AG09309 (cell line): ENCODE measurements at regions not wholly inside any gene's neighbourhood (a gene's known extent, or its start where the extent isn't known, plus 50 kb on each side); places are given as distances from the start of the nearest gene placed in this dataset.

Experiments
- DNase-seq: peaks from one replicate; pipeline ENCODE4 v3.0.0-alpha.2; 2010; ENCODE audit warnings: low read depth
- H3K4me3 ChIP-seq: 2 replicates; pipeline ENCODE4 v1.5.1; 2011; ENCODE audit warnings: mild to moderate bottlenecking, low read depth, low read length, moderate library complexity; ENCODE audit not compliant: control insufficient read depth
- TF ChIP-seq, protein P1 (sequence below): IDR thresholded peaks from 2 replicates; pipeline ENCODE4 v1.5.1; 2011; ENCODE audit warnings: mild to moderate bottlenecking, low read depth, low read length, inconsistent platforms; ENCODE audit not compliant: insufficient read depth, control insufficient read depth; ENCODE audit errors: missing control alignments

DNA sequence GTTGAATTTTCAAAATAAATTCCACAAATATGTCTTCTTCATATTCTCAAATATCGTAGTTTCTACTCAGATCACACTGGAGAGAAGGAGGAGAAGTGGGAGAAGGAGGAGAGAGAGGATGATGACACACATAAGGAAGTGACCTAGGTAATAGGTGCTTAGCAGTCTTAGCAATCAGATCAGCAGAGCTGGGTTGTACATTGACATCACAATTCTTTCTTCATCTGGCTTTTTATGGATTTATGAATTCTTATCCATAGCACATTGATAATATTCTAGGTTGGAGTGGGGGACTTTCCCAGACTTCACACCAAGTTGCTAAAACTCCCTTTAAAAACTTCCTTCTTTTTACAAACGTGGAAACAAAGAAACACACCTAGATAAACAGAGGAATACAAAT, 86.9 kb downstream of the FGF9 start:
- TF ChIP-seq, protein P1, sequence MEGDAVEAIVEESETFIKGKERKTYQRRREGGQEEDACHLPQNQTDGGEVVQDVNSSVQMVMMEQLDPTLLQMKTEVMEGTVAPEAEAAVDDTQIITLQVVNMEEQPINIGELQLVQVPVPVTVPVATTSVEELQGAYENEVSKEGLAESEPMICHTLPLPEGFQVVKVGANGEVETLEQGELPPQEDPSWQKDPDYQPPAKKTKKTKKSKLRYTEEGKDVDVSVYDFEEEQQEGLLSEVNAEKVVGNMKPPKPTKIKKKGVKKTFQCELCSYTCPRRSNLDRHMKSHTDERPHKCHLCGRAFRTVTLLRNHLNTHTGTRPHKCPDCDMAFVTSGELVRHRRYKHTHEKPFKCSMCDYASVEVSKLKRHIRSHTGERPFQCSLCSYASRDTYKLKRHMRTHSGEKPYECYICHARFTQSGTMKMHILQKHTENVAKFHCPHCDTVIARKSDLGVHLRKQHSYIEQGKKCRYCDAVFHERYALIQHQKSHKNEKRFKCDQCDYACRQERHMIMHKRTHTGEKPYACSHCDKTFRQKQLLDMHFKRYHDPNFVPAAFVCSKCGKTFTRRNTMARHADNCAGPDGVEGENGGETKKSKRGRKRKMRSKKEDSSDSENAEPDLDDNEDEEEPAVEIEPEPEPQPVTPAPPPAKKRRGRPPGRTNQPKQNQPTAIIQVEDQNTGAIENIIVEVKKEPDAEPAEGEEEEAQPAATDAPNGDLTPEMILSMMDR, result no peak
- no peak overlapping the region for H3K4me3 ChIP-seq
- DNase-seq, result no peak

GRCh38 chr13:21758441-21758840, 87.6 kb downstream of the FGF9 start:
- H3K4me3 ChIP-seq, result no peak overlapping the region
- TF ChIP-seq, protein P1, result no peak
- DNase-seq, result no peak

GRCh38 chr13:21759463-21759862, 88.6 kb downstream of the FGF9 start:
- H3K4me3 ChIP-seq, result no peak overlapping the region
- DNase-seq, result no peak
- TF ChIP-seq, protein P1, result no peak

DNA sequence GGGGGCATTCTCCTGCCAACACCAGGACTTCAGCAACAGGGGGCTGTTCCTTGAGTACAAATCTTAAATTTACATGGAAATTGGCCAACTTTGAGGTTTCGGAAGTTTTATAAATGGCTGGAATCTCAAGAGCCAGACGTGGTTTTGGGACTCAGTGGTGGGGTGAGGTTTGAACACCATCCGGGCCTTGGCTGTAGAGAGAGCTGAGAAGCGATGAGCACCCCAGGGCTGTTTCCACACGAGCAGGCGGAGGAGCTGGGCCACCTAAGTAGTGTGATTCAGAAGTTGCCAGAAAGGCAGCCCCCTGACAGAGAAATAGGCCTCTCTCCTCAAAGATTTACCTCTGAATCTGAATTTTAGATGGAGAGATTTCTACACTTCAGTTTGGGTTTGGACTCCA, 89.0 kb downstream of the FGF9 start:
- H3K4me3 ChIP-seq, result no peak overlapping the region
- TF ChIP-seq, protein P1, result no peak
- no peak for DNase-seq

- DNase-seq, result no peak
- no peak overlapping the region for H3K4me3 ChIP-seq
- TF ChIP-seq, protein P1, result no peak
Measured at GRCh38 chr13:21761770-21762169, 90.9 kb downstream of the FGF9 start.

GRCh38 chr13:21762512-21762911, 91.6 kb downstream of the FGF9 start:
- TF ChIP-seq, protein P1, result no peak

GRCh38 chr13:21767032-21767431, 96.2 kb downstream of the FGF9 start:
- DNase-seq, result no peak
- no peak overlapping the region for H3K4me3 ChIP-seq
- TF ChIP-seq, protein P1, result no peak

More at GRCh38 chr13:21762512-21762911, 91.6 kb downstream of the FGF9 start:
- no peak overlapping the region for H3K4me3 ChIP-seq
- DNase-seq, result no peak
